Fibroblast of skin of right quadriceps (primary cell): ENCODE measurements at regions not wholly inside any gene's neighbourhood (a gene's known extent, or its start where the extent isn't known, plus 50 kb on each side); places are given as distances from the start of the nearest gene placed in this dataset.
"Not testable (repeated sequence)": the region's sequence is repeated elsewhere in the genome, so short reads cannot be mapped to it uniquely, and the experiment has no call there.

Experiments used
- DNase-seq: peaks from one replicate; pipeline ENCODE4 v3.0.0-alpha.2; 2013

GRCh38 chr7:101712652-101713051 is 83.6 kb upstream of the MYL10 start:
- no peak for DNase-seq

- no peak for DNase-seq
Measured at GRCh38 chr7:101714097-101714496, 85.0 kb upstream of the MYL10 start.

GRCh38 chr7:101717628-101718357 is 88.7 kb upstream of the MYL10 start:
- peak; percentile 80 for DNase-seq

DNA sequence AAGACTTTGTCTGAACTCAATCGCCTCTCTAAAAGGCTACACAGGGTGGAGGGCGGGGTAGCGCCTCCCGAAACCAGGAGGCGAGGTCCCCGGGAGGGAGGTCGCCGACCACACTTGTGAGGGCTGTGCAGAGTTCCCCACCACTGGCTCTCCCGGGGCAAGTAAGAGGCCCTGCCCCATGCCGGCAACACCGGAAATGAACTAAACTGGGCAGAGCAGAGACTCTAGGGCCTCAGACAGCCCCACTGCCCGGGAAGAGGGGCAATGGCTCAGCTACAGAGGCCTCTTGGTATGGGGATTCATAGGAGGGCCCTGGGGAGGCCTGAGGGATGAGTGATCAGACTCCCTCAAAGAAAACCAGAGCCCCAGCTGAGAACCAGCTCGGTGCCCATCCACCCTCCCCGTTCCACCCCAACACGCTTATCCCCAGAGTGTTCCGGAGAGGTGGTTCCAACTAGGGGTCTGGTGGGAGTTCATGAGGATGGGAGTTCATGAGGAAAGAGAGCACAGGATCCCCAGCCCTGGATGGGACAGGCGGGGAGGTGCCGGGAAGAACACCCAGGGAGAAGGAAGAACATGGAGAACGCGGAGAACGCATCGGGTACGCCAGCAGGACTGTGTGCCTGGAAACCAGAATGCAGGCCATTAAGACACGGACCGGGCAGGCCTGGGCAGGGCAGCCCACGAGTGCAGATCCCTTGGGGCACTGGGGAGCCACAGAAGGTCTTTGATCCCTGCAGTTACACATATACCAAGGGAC is 89.4 kb upstream of the MYL10 start:
- peak; percentile 25 for DNase-seq

- no peak for DNase-seq
Measured at GRCh38 chr7:101719123-101719470, 90.0 kb upstream of the MYL10 start.

- no peak for DNase-seq
Measured at GRCh38 chr7:101720324-101720723, 91.2 kb upstream of the MYL10 start.

DNA sequence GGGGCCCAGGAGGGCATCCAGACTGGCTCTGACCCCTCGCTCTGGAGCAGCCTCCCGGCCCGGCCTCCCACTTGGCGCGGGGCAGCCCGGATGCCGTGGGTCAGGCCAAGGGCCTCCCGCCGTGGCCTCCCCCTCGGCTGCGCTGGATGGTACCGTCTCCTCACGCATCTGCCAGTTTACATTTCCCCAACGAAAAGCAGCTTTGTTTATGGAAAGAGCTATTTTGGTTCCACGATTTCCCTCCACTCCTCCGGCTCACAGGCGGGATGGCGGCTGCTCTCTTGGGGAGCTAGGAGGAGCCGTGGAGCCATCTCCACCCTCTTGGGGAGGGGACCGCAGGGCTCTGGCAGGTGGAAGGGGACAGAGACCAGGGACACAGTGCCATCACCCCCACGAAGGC is 93.2 kb upstream of the MYL10 start:
- no peak for DNase-seq

- no peak for DNase-seq
Measured at GRCh38 chr7:101723835-101724234, 93.6 kb upstream of the CUX1 start.

DNA sequence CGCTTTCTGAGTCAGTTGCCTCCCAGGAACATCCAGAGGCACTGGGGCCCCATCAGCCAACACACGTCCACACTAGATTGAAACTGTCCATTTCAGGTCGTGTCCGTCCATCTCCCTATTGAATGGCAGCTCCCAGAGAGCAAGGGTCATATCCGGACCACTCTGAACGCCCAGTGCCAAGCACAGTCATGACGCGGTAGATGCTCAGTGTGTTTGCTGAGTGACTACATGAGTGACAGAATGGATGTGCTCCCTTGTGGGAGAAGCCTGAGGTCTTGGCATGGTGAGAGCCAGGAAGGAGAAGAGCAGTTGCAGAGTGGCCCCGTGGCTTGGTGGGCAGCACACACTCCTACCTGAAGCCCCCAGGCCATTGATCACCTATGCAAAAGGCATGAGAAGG is 92.5 kb upstream of the CUX1 start:
- no peak for DNase-seq

GRCh38 chr7:101725921-101726320 is 91.5 kb upstream of the CUX1 start:
- DNase-seq = no peak

DNA sequence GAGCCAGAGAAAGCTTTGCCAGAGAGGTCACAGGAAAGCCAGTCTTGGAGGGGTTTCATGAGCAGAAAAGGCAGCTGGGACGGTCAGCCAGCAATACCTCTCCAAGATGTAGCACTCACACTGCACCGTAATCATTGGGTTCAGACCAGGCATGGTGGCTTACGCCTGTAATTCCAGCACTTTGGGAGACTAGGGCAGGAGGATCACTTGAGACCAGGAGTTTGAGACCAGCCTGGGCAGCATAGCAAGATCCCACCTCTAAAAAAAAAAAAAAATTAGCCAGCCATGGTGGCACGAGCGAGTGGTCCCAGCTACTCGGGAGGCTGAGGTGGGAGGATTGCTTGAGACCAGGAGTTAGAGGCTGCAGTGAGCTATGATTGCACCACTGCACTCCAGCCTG is 90.2 kb upstream of the CUX1 start:
- DNase-seq = no peak

GRCh38 chr7:101728128-101728527 is 89.3 kb upstream of the CUX1 start:
- DNase-seq = no peak

- not testable (repeated sequence) for DNase-seq
Measured at GRCh38 chr7:101728873-101729240, 88.6 kb upstream of the CUX1 start.

GRCh38 chr7:101729241-101729883 is 88.1 kb upstream of the CUX1 start:
- DNase-seq = peak; percentile 77

- DNase-seq = no peak
Measured at GRCh38 chr7:101731502-101732084, 85.8 kb upstream of the CUX1 start.

GRCh38 chr7:101733713-101734475 is 83.5 kb upstream of the CUX1 start:
- DNase-seq = no peak

GRCh38 chr7:101736084-101736483 is 81.3 kb upstream of the CUX1 start:
- DNase-seq = no peak

GRCh38 chr7:101739775-101740398 is 77.5 kb upstream of the CUX1 start:
- no peak for DNase-seq

GRCh38 chr7:101740981-101741725 is 76.3 kb upstream of the CUX1 start:
- DNase-seq = no peak

DNA sequence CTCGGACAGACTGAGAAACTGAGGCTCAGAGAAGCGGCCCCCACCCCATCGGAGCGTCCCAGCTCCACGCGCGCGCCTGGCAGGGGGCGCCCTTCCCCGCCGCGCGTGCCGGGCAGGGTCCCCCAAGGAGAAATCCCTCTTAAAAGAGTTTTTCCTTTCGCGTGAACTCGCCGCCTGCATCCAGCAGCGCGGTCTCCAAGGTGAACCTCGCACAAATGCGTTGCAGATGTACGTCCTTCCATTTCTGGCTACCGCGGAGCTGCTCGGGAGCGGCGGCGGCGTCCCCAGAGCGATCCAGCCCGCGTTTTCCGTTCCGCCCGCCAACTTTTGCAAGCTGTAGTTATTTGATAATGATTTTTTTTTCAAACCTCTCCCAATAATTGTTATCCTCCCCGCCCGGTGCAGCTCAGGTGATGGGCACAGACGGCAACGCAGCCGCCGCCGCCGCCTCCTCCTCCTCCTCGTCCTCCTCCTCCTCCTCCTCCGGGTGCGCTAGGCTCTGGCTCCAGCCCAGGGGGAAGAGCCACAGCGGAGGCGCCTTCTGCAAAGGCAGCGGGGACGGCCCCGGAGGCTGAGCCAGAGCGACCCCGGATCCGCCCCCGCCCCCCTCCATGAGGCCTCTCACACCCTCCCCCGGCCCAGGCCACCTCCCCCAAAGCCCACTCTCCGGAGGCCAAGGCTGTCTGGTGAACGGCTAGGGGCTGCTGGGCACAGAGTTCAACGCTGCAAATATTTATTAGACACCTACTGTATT is 74.0 kb upstream of the CUX1 start:
- peak; percentile 48 for DNase-seq

GRCh38 chr7:101743995-101744360 is 73.4 kb upstream of the CUX1 start:
- DNase-seq = no peak
